HCT116 (cell line): ENCODE measurements at regions not wholly inside any gene's neighbourhood (a gene's known extent, or its start where the extent isn't known, plus 50 kb on each side); places are given as distances from the start of the nearest gene placed in this dataset.

Source experiments
- ATAC-seq: fragments of 200-7000 bp; cut with Tn5 transposase; 2 replicates; pipeline ENCODE4 v1.9.1; 2020; ENCODE audit warnings: mild to moderate bottlenecking, moderate library complexity
- BruUV-seq: library from RNA; stranded (reverse); fragments of 400-500 nt; replicated peaks from 2 replicates; lab custom pipeline; 2021; lab: Mats Ljungman, UMichigan
- CTCF ChIA-PET: fragments of 300-600 bp; sonication (Branson Sonifier 250); formaldehyde crosslinking; loops from one replicate; lab custom pipeline; 2021; ENCODE audit warnings: antibody characterized with exemption; lab: Charles Lee
- POLR2A ChIA-PET: fragments of 300-600, 350-600 bp; sonication (Branson Sonifier 250); formaldehyde crosslinking; loops from one replicate; lab custom pipeline; 2021; ENCODE audit warnings: antibody characterized with exemption; lab: Charles Lee
- RAD21 ChIA-PET, 2 experiments: fragments of 300-600 bp; sonication (Branson Sonifier 250); formaldehyde crosslinking; loops; one replicate each; lab custom pipeline; 2023; ENCODE audit warnings: low total read pairs in 2 of 2; ENCODE audit not compliant: uncharacterized antibody in 2 of 2, unreplicated experiment in 2 of 2, low non-redundant PET in 1 of 2; lab: Charles Lee
- DNase-seq: peaks from one replicate; pipeline ENCODE4 v3.0.0-alpha.2; 2010; ENCODE audit warnings: low read depth, low spot score
- H2AFZ ChIP-seq: fragments of 200-600 bp; shearing (Covaris generic), sonication (generic); 2 replicates; pipeline ENCODE4 v1.6.1; 2017; ENCODE audit warnings: low read depth, mixed run types, mixed read lengths, antibody characterized with exemption, low read length; ENCODE audit not compliant: poor library complexity, severe bottlenecking
- H3K27ac ChIP-seq: 2 replicates; pipeline ENCODE4 v1.5.1; 2012; ENCODE audit warnings: low read depth, low read length
- H3K27me3 ChIP-seq: fragments of 200-600 bp; sonication (generic); 2 replicates; pipeline ENCODE4 v1.6.1; 2016; ENCODE audit warnings: mixed run types, low read length, mixed read lengths; ENCODE audit not compliant: insufficient read depth
- H3K36me3 ChIP-seq, 2 experiments: fragments of 200-500 bp in 1 of 2; fragments of 200-600 bp in 1 of 2; sonication (Bioruptor generic) in 1 of 2; sonication (generic) in 1 of 2; 2 replicates each; pipeline versions ENCODE4 v1.5.1 to v1.6.1; 2014 to 2016; ENCODE audit warnings: low read length in 2 of 2, inconsistent platforms in 1 of 2, mixed read lengths in 1 of 2, mixed run types in 1 of 2; ENCODE audit not compliant: insufficient read depth in 2 of 2, control insufficient read depth in 1 of 2
- H3K4me1 ChIP-seq, 2 experiments: fragments of 200-600 bp in 1 of 2; sonication (generic) in 1 of 2; 2 replicates each; pipeline versions ENCODE4 v1.5.1 to v1.6.1; 2012 to 2017; ENCODE audit warnings: low read length in 2 of 2, inconsistent platforms in 1 of 2, mild to moderate bottlenecking in 1 of 2, mixed read lengths in 1 of 2, mixed run types in 1 of 2, moderate library complexity in 1 of 2; ENCODE audit not compliant: insufficient read depth in 2 of 2, control insufficient read depth in 1 of 2
- H3K4me2 ChIP-seq: fragments of 200-600 bp; sonication (generic); 2 replicates; pipeline ENCODE4 v1.6.1; 2017; ENCODE audit warnings: mixed run types, low read length, mixed read lengths
- H3K4me3 ChIP-seq, 2 experiments: fragments of 200-600 bp in 1 of 2; sonication (generic) in 1 of 2; replicated peaks in 1 of 2; 2 replicates each; pipeline ENCODE4 v1.5.1; 2011 to 2016; ENCODE audit warnings: low read length in 2 of 2, control low read depth in 1 of 2, low read depth in 1 of 2, mild to moderate bottlenecking in 1 of 2, mixed read lengths in 1 of 2, mixed run types in 1 of 2
- H3K79me2 ChIP-seq: fragments of 200-600 bp; sonication (generic); 2 replicates; pipeline ENCODE4 v1.6.1; 2017; ENCODE audit warnings: mild to moderate bottlenecking, mixed run types, low read length, moderate library complexity, mixed read lengths; ENCODE audit not compliant: insufficient read depth
- H3K9ac ChIP-seq: fragments of 200-600 bp; sonication (generic); 2 replicates; pipeline ENCODE4 v1.6.1; 2016; ENCODE audit warnings: low read length, mixed read lengths
- H3K9me2 ChIP-seq: fragments of 200-600 bp; sonication (generic), shearing (Covaris generic); 2 replicates; pipeline ENCODE4 v1.6.1; 2017; ENCODE audit warnings: mixed run types, mild to moderate bottlenecking, moderate library complexity; ENCODE audit not compliant: insufficient read depth
- H3K9me3 ChIP-seq, 2 experiments: fragments of 200-500 bp in 1 of 2; fragments of 200-600 bp in 1 of 2; sonication (Bioruptor generic) in 1 of 2; sonication (generic) in 1 of 2; 2 replicates each; pipeline ENCODE4 v1.6.1; 2014 to 2017; ENCODE audit warnings: low read length in 2 of 2, mixed read lengths in 2 of 2, inconsistent platforms in 1 of 2, low read depth in 1 of 2, mild to moderate bottlenecking in 1 of 2, mixed run types in 1 of 2, moderate library complexity in 1 of 2; ENCODE audit not compliant: control insufficient read depth in 1 of 2, insufficient read depth in 1 of 2
- H4K20me1 ChIP-seq: fragments of 200-600 bp; sonication (generic), shearing (Covaris generic); 2 replicates; pipeline ENCODE4 v1.6.1; 2017; ENCODE audit warnings: mixed run types, mild to moderate bottlenecking, moderate library complexity; ENCODE audit not compliant: insufficient read depth
- CBX3 ChIP-seq: IDR thresholded peaks from 2 replicates; pipeline ENCODE4 v1.6.1; 2012; ENCODE audit warnings: low read depth
- CEBPB ChIP-seq: IDR thresholded peaks from 2 replicates; pipeline ENCODE4 v1.6.1; 2012; ENCODE audit warnings: low read depth
- CTCF ChIP-seq, 3 experiments: fragments of 200-600 bp in 1 of 3; sonication (generic) in 1 of 3; IDR thresholded peaks in 2 of 3; conservative IDR thresholded peaks in 1 of 3; 2 replicates each; pipeline ENCODE4 v1.5.1; 2012 to 2017; ENCODE audit warnings: low read depth in 2 of 3, low read length in 2 of 3, antibody characterized with exemption in 1 of 3, borderline replicate concordance in 1 of 3, control low read depth in 1 of 3, mild to moderate bottlenecking in 1 of 3, mixed read lengths in 1 of 3, mixed run types in 1 of 3, moderate library complexity in 1 of 3; ENCODE audit not compliant: insufficient read depth in 1 of 3
- EGR1 ChIP-seq: IDR thresholded peaks from 2 replicates; pipeline ENCODE4 v1.6.1; 2012; ENCODE audit warnings: low read depth
- ELF1 ChIP-seq: IDR thresholded peaks from 2 replicates; pipeline ENCODE4 v1.6.1; 2012; ENCODE audit warnings: low read depth, borderline replicate concordance
- EZH2phosphoT487 ChIP-seq: fragments of 200-600 bp; IDR thresholded peaks from 2 replicates; pipeline ENCODE4 v1.6.1; 2018; ENCODE audit warnings: antibody characterized with exemption, borderline replicate concordance
- FOSL1 ChIP-seq: IDR thresholded peaks from 2 replicates; pipeline ENCODE4 v1.6.1; 2012; ENCODE audit warnings: low read depth
- JUND ChIP-seq: IDR thresholded peaks from 2 replicates; pipeline ENCODE4 v1.6.1; 2012
- MAX ChIP-seq: IDR thresholded peaks from 2 replicates; pipeline ENCODE4 v1.6.1; 2012
- POLR2A ChIP-seq: IDR thresholded peaks from 2 replicates; pipeline ENCODE4 v1.7.0; 2011; ENCODE audit warnings: borderline replicate concordance; ENCODE audit not compliant: insufficient read depth, insufficient read length; ENCODE audit errors: extremely low read depth
- POLR2AphosphoS5 ChIP-seq: IDR thresholded peaks from 2 replicates; pipeline ENCODE4 v1.6.1; 2011; ENCODE audit warnings: mild to moderate bottlenecking, low read depth, low read length, moderate library complexity
- REST ChIP-seq: IDR thresholded peaks from 2 replicates; pipeline ENCODE4 v1.6.1; 2012; ENCODE audit warnings: low read depth
- SIN3A ChIP-seq: IDR thresholded peaks from 2 replicates; pipeline ENCODE4 v1.6.1; 2012; ENCODE audit warnings: low read depth
- SP1 ChIP-seq: IDR thresholded peaks from 2 replicates; pipeline ENCODE4 v1.6.1; 2012; ENCODE audit warnings: low read depth
- SRF ChIP-seq: IDR thresholded peaks from 2 replicates; pipeline ENCODE4 v1.6.1; 2012; ENCODE audit warnings: low read depth
- TCF7L2 ChIP-seq: IDR thresholded peaks from 2 replicates; pipeline ENCODE4 v1.7.0; 2011; ENCODE audit warnings: borderline replicate concordance, inconsistent platforms; ENCODE audit not compliant: insufficient read depth, insufficient read length; ENCODE audit errors: extremely low read depth
- YY1 ChIP-seq: IDR thresholded peaks from 2 replicates; pipeline ENCODE4 v1.6.1; 2011; ENCODE audit warnings: low read length, low read depth, moderate library complexity, mild to moderate bottlenecking; ENCODE audit not compliant: insufficient replicate concordance; ENCODE audit errors: extremely low read depth
- ZFX ChIP-seq: fragments of 450-650 bp; IDR thresholded peaks from 2 replicates; pipeline ENCODE4 v1.6.1; 2017
- ZNF274 ChIP-seq: fragments of 200-500 bp; sonication (Bioruptor generic); IDR thresholded peaks from 2 replicates; pipeline ENCODE4 v1.6.1; 2014; ENCODE audit warnings: mild to moderate bottlenecking, low read depth, low read length, inconsistent platforms
- intact Hi-C: fragments of 100-400 bp; cut with micrococcal nuclease; formaldehyde crosslinking; loops from 2 replicates; pipeline ENCODE4 v1.10.0; 2022
- TF ChIP-seq, protein P1 (sequence below): IDR thresholded peaks from 2 replicates; pipeline ENCODE4 v1.6.1; 2012

DNA sequence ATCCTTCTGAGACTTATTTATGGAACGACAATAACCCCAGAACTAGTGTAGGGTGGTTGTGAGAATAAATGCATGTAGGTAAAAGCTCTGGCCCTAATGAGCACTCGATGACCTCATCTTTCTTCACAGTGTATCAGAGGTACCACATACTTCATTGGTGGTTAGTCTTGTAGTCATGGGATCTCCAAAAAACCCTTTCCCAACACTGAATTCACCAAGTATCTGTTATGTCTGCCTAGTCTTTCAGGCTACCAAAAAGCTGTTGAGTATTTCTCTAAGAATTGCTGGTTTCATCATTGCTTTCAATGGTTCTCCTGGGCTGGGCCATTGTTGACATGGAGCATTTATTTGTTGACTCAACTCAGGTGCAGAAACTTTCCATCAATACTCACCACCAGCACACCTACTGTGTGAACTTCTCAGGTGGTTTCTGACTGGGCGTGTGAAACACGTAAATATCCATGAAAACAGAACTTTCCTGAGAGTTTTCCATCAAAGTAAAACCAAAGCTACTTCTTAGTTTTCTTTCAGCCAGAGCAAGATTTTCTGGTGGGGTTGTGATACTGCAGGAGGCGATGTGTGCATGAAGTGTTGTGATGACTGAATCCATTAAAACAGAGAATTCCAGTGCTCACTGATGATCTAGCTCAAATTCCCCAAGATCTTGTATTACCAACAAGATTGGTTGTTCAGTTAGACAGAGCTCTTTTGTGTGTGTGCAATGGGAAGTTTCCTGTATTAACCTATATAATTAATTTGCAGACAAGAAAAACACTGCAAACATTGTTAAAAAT is 51.4 kb upstream of the SLC35B4 start:
- H3K9ac ChIP-seq: no peak overlapping the region
- H3K27me3 ChIP-seq: no peaks in the 10 kb centered on the region; the same call in none of the 2 replicates
- H3K4me2 ChIP-seq: no peak overlapping the region
- H2AFZ ChIP-seq: no peak overlapping the region
- 0 out of 2 replicates have a peak, but pooled peaks cover 4% of the 10 kb centered on the region for H3K9me2 ChIP-seq
- no TSS peak for BruUV-seq
- no peaks in the 10 kb centered on the region for H3K9me3 ChIP-seq
- DNase-seq (no peak), ATAC-seq (no peak)
- H3K36me3 ChIP-seq: no peaks in the 10 kb centered on the region
- no peaks in the 10 kb centered on the region for H3K79me2 ChIP-seq
- no peak overlapping the region for H3K27ac ChIP-seq
- ChIA-PET CTCF (interaction anchor here (1.3 kb wide), 1 partner anchor 11 kb away, joined by 5 read pairs; no protein-coding TSS in a partner anchor), RAD21 (no interaction called here), POLR2A (no interaction called here)
- intact Hi-C loops: no loop called here
- no peaks in the 10 kb centered on the region for H4K20me1 ChIP-seq
- H3K4me1 ChIP-seq: peaks cover 3 to 17% of the 10 kb centered on the region in 2 experiments; a peak in 3 of 4 replicates
- TF ChIP-seq ZNF274 (no peak), ZFX (no peak), SP1 (no peak), MAX (no peak), REST (no peak), YY1 (no peak), SIN3A (no peak), CEBPB (no peak), CBX3 (no peak), TCF7L2 (no peak), JUND (no peak), ELF1 (no peak), EZH2phosphoT487 (no peak), CTCF (IDR thresholded peaks at IDR 0.05 in 2 of 3, conservative IDR thresholded peaks at IDR 0.05 in 1 of 3; ENCODE audit: borderline replicate concordance in 1 of 3, insufficient read depth in 1 of 3, low read depth in 2 of 3, low read length in 2 of 3) (no peak), POLR2A (no peak), FOSL1 (no peak), SRF (no peak), POLR2AphosphoS5 (no peak), EGR1 (no peak)
- TF ChIP-seq, protein P1, sequence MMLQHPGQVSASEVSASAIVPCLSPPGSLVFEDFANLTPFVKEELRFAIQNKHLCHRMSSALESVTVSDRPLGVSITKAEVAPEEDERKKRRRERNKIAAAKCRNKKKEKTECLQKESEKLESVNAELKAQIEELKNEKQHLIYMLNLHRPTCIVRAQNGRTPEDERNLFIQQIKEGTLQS: no peak
- H3K4me3 ChIP-seq: no peak overlapping the region
